Occipital lobe (tissue), 1 donor: ENCODE measurements at regions not wholly inside any gene's neighbourhood (a gene's known extent, or its start where the extent isn't known, plus 50 kb on each side); places are given as distances from the start of the nearest gene placed in this dataset.

Experiments
- DNase-seq: peaks from one replicate; lab custom pipeline; 2025; lab: John Stamatoyannopoulos, UW

DNA sequence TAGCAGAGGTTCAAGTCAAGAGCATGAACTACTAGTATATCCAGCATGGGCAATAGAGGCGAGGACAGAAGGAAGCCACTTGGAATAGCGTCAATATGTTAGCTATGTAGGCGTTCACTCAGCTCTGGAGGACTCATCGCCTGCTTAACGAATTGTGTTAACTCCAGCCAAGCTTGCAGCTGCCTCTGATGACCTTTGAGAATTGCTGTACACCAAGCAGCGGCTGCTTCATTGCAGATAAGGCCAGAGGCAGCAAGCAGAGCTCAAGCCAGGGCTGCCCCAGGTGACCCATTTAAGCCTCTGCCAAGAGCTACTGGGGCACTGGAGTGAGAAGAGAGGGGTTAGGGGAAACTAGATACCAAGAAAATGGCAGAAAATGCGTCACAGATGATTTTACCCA lies 160.2 kb upstream of the IGFBP7 start:
- DNase-seq, result no peak

DNA sequence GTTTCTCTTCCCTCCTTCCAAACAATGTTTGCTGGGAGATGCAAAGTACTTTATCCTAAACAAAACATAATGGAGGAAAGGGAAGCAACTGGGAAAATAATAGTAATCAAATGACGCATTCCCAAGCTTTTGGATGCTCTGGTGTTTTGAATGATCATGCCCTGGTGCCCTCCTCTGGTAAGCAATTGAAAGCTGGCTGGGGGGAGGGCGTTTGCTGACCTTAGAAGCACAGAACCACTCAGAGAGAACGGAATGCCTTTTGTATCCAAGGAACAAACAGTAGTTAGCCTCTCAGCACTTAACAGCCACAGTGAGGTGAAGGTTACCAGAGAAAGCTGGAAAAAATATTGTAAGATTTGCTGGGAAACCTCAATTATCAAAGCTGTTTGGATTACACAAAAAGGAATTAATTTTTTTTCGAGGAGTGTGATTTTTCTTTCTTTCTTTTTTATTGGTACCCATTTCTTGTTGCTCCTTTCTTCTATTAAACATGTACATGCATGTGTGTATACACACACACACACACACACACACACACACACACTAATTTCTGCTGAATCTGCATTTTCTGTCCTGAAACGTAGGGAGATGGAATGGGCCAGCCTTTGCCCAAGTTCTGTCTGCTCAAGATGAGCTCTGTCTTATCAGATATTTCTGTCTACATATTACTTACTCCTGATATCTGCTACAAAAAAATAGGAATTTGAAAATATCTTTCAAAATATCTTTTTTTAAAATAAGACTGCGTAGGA lies 155.8 kb upstream of the IGFBP7 start:
- no peak for DNase-seq

DNA sequence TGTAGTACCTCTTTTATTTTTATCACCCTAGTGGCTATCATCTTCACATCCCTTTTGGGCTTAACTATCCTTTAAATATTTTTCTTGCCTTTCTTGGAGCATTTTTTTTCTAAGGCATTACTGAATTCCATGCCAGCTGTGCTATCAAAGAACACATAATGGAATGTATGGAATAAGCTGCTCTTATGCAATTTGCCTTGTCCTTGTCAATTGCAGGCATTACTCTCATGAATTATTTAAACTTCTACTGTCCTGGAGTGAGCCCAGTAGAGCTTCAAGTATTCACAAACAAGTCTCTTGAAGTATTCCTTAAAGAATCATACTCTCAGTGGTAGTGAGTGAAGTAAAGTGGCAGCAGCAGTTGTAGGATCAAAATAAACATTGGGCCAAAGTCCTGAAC lies 144.6 kb upstream of the IGFBP7 start:
- no peak for DNase-seq

DNA sequence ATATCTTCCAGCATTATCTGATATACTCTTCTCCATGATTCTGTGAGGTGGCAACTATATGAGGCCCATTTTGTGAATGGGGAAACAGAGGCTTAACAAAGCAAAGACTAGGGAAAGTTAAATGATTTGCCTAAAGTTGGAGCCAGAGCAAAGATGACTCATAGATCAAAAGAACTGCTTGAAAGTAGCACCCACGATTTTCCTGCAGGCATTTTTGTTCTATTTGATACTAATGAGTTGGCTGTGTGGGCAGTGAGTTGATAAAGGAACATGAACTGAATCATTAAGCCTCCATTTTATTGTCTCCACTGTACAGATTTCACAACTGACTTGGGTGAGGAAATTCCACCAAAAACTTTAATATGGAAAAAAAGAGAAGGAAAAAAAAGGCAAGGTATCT lies 138.9 kb upstream of the IGFBP7 start:
- DNase-seq, result no peak

DNA sequence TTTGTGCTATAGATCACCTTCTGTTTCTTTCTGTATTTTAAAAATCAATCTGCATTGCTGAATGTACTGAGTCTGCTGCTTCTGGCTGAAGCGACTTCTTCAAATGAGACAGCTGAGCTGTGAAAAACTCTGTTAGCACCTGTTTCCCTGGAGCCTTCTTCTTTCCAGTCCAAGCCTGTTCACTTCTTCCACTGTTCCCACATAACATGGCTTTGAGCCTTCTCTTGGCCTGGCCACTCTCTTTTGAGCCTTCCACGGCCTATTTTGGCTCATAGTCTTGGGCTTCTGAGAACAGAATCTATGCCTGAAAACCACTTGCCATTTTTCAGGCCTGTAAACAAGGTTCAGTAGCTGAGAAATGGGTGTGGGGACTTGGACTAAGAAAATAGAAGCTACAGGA lies 132.9 kb upstream of the IGFBP7 start:
- DNase-seq, result no peak

- DNase-seq, result no peak
Observed at GRCh38 chr4:57234252-57234775, 124.1 kb upstream of the IGFBP7 start.

DNA sequence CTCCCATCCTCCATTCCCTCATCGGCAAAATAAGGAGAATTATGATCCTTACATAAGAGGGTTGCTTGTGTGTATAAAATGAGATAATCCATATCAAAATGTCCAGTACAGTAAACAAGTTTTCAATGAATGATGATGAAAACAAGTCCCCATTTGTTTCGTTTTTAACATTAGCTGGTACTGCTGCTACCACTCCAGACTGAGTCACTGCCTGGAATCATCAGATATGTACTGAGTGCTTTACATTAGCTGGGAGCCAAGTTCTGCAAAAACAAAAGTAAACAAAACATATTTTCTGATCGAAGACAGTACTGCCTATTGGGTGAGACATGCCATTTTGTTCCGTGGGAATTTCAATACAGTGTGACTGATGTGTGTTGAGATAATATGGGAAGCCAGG lies 123.2 kb upstream of the IGFBP7 start:
- DNase-seq, result no peak

DNA sequence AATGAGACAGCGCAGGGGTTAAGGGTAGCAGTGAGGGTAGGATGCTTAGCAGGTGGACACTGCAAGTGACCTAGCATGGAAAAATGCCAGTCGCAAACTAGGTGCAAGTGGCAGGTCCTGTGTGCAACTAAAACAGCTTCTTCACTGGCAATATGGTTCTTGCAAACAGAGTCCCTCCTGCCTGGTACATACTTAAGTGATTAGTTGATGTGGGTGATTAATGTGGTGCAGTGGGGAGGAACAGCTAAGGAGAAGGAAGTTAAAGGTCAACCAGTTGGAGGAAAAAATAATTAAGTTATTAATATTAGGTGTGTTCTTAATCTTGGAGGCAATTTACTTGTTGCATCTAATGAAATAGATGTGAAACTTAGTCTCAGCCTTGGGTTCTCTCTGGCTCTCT lies 121.6 kb upstream of the IGFBP7 start:
- no peak for DNase-seq

DNA sequence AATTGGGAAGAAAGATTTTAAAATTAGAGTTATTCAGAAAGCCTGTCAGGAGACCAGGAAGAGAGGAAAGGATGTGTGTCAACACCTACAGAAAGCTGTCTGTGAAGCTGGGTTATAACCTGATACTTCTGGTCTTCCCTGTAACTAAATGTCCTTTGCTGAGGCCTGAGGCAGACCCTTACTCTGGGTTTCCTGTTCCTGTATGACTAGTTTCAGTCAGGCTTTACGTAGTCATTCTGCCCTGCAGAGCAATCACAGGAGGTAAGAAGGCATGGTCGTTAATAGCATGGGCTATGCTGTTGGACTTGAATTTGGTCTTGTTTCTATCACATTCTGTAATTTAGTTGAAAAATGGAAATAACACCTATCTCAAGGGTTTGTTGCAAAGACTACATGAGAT lies 110.5 kb upstream of the IGFBP7 start:
- no peak for DNase-seq

- DNase-seq, result no peak
Observed at GRCh38 chr4:57220172-57220571, 110.0 kb upstream of the IGFBP7 start.

- DNase-seq, result no peak
Observed at GRCh38 chr4:57219431-57219830, 109.2 kb upstream of the IGFBP7 start.

GRCh38 chr4:57214654-57215411 lies 104.6 kb upstream of the IGFBP7 start:
- no peak for DNase-seq

DNA sequence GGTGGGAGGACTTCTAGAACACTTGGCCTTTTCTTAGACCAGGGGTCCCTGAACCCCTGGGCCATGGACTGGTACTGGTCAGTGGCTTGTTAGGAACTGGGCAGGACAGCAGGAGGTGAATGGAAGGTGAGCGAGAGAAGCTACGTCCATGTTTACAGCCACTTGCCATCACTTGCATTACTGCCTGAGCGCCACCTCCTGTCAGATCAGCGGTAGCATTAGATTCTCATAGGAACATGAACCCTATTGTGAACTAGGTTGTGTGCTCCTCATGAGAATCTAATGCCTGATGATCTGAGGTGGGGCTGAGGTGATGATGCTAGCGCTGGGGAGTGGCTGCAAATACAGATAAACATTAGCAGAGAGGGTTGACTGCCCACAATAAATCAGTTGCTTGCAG lies 100.9 kb upstream of the IGFBP7 start:
- DNase-seq, result no peak

GRCh38 chr4:57206172-57206571 lies 96.0 kb upstream of the IGFBP7 start:
- no peak for DNase-seq

GRCh38 chr4:57205580-57205979 lies 95.4 kb upstream of the IGFBP7 start:
- DNase-seq, result no peak

- no peak for DNase-seq
Observed at GRCh38 chr4:57200799-57201327, 90.7 kb upstream of the IGFBP7 start.

- no peak for DNase-seq
Observed at GRCh38 chr4:57199267-57199666, 89.1 kb upstream of the IGFBP7 start.

GRCh38 chr4:57195622-57196021 lies 85.4 kb upstream of the IGFBP7 start:
- DNase-seq, result no peak

GRCh38 chr4:57194068-57194611 lies 84.0 kb upstream of the IGFBP7 start:
- DNase-seq, result no peak

DNA sequence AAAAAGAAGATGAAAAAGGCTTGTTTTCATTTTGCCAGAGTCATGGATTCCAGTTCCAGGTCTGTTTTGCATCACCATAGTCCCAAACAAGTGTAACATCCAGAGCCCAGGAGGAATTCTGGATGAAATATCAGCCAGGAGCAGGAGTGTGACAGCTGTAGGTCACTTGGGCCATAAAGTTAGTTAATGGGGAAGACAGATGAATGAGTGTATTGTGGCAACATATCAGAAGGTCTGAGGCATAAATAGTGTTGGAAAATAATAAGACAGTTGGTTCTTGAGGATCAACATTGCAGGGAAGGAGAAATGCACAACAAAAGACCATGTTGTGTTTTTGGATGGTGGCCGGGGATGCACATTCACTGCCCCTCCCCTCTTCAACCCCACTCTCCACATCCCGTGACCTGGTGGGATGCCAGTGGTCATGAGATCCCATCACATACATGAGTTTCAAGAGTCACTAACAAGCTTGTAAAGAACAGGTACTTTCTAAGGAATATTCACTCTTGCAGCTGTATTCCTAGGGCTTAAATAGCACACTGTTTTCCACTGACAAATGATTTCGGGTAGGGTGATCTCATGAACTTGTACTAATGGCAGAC lies 83.1 kb upstream of the IGFBP7 start:
- no peak for DNase-seq

- DNase-seq, result no peak
Observed at GRCh38 chr4:57191523-57192034, 81.4 kb upstream of the IGFBP7 start.
